Stomach (tissue), 8 donors: ENCODE measurements at regions not wholly inside any gene's neighbourhood (a gene's known extent, or its start where the extent isn't known, plus 50 kb on each side); places are given as distances from the start of the nearest gene placed in this dataset.

Experiments
- DNase-seq, 2 donors: peaks; one replicate each; pipeline versions ENCODE4 v3.0.0 to v3.0.0-alpha.2; 2013 to 2019
- H3K27ac ChIP-seq, 5 donors: fragments of 200-600 bp in 4 of 5; sonication (generic) in 4 of 5; one replicate each; pipeline ENCODE4 v1.5.1; 2013 to 2019; ENCODE audit warnings: mild to moderate bottlenecking in 1 of 5, moderate library complexity in 1 of 5
- H3K27me3 ChIP-seq, 3 donors: fragments of 200-600 bp; sonication (generic); one replicate each; pipeline ENCODE4 v1.5.1; 2017 to 2019; ENCODE audit warnings: mixed run types in 1 of 3
- H3K36me3 ChIP-seq, 4 donors: fragments of 200-600 bp; sonication (generic); 1 replicate in 3 of 4; 2 replicates in 1 of 4; pipeline ENCODE4 v1.5.1; 2016 to 2019
- H3K4me1 ChIP-seq, 4 donors: fragments of 200-600 bp; sonication (generic); one replicate each; pipeline ENCODE4 v1.5.1; 2016 to 2019
- H3K4me3 ChIP-seq, 4 donors: fragments of 200-600 bp; sonication (generic) in 3 of 4; one replicate each; pipeline ENCODE4 v1.5.1; 2016 to 2019; ENCODE audit warnings: mild to moderate bottlenecking in 1 of 4
- H3K9me3 ChIP-seq, 4 donors: fragments of 200-600 bp; sonication (generic); one replicate each; pipeline ENCODE4 v1.5.1; 2016 to 2019
- CTCF ChIP-seq, 7 experiments: fragments of 450-650 bp in 4 of 7; fragments of 200-600 bp in 3 of 7; sonication (generic) in 3 of 7; IDR thresholded peaks; one replicate each; pipeline ENCODE4 v1.5.1; 2016 to 2019; ENCODE audit warnings: antibody characterized with exemption in 7 of 7, control low read depth in 2 of 7, mild to moderate bottlenecking in 1 of 7
- EP300 ChIP-seq: sonication (generic); formaldehyde crosslinking; IDR thresholded peaks from one replicate; pipeline ENCODE4 v1.6.1; 2017; ENCODE audit warnings: antibody characterized with exemption
- POLR2A ChIP-seq, 4 donors: fragments of 450-650 bp; IDR thresholded peaks; one replicate each; pipeline ENCODE4 v1.6.1; 2016; ENCODE audit warnings: antibody characterized with exemption in 4 of 4, control low read depth in 2 of 4, mild to moderate bottlenecking in 1 of 4, moderate library complexity in 1 of 4
- POLR2AphosphoS5 ChIP-seq, 3 donors: sonication (generic); formaldehyde crosslinking; IDR thresholded peaks; one replicate each; pipeline ENCODE4 v1.6.1; 2016; ENCODE audit warnings: antibody characterized with exemption in 3 of 3
- WGBS, 5 donors: extraction: QIAGEN DNeasy Blood & Tissue Kit in 3 of 5; methylation state at CpG; one replicate each; pipeline versions ENCODE4 v1.1.5 to v1.1.7; 2013 to 2018; 5-methylcytosine and 5-hydroxymethylcytosine counted together
- intact Hi-C: fragments of 100-400 bp; cut with DNase I; formaldehyde crosslinking; loops from one replicate; pipeline ENCODE4 v1.15.1; 2023; ENCODE audit warnings: low total_unique reads
- donor health status: healthy with polysubstance abuse.
- donor health status: Bipolar disorder and iron deficiency.
- donor health status: healthy.

- no peaks in the 10 kb centered on the region for H3K27me3 ChIP-seq
- H3K4me3 ChIP-seq, result no peak overlapping the region
- H3K36me3 ChIP-seq, result no peaks in the 10 kb centered on the region
- intact Hi-C loops, result no loop called here
- no peak for TF ChIP-seq CTCF (IDR thresholded peaks at IDR 0.05)
- no peak for TF ChIP-seq POLR2AphosphoS5 (IDR thresholded peaks at IDR 0.05)
- no peak for TF ChIP-seq POLR2A (IDR thresholded peaks at IDR 0.05)
- TF ChIP-seq EP300, result no peak
- H3K9me3 ChIP-seq, result no peaks in the 10 kb centered on the region
- WGBS, 5 donors, result 90 to 95% (median 94%) methylated on average over 5 of the region's 5 CpGs
- no peaks in the 10 kb centered on the region for H3K4me1 ChIP-seq
- no peak overlapping the region for H3K27ac ChIP-seq
- DNase-seq, result no peak
Measured at GRCh38 chr2:122267947-122268346, 512.5 kb downstream of the TSN start.

GRCh38 chr2:122273785-122274419, 518.5 kb downstream of the TSN start:
- WGBS, 5 donors, result 87 to 93% (median 90%) methylated on average over 11 to 13 of the region's 13 CpGs
- H3K27ac ChIP-seq, result no peak overlapping the region
- intact Hi-C loops, result no loop called here
- DNase-seq, result no peak
- H3K36me3 ChIP-seq, result no peaks in the 10 kb centered on the region
- TF ChIP-seq EP300, result no peak
- TF ChIP-seq CTCF (IDR thresholded peaks at IDR 0.05), result no peak
- TF ChIP-seq POLR2A (IDR thresholded peaks at IDR 0.05), result no peak
- TF ChIP-seq POLR2AphosphoS5 (IDR thresholded peaks at IDR 0.05), result no peak
- no peak overlapping the region for H3K4me3 ChIP-seq
- no peaks in the 10 kb centered on the region for H3K9me3 ChIP-seq
- H3K4me1 ChIP-seq, result no peaks in the 10 kb centered on the region
- H3K27me3 ChIP-seq, result no peaks in the 10 kb centered on the region

GRCh38 chr2:122277956-122278355, 522.5 kb downstream of the TSN start:
- H3K4me3 ChIP-seq, result no peak overlapping the region
- 46 to 66% (median 63%) methylated on average over 3 of the region's 3 CpGs for WGBS, 5 donors
- no peaks in the 10 kb centered on the region for H3K9me3 ChIP-seq
- TF ChIP-seq EP300 (no peak), CTCF (IDR thresholded peaks at IDR 0.05) (no peak), POLR2AphosphoS5 (IDR thresholded peaks at IDR 0.05) (no peak), POLR2A (IDR thresholded peaks at IDR 0.05) (no peak)
- DNase-seq, result no peak
- H3K27me3 ChIP-seq, result no peaks in the 10 kb centered on the region
- intact Hi-C loops, result no loop called here
- no peak overlapping the region for H3K27ac ChIP-seq
- no peaks in the 10 kb centered on the region for H3K36me3 ChIP-seq
- no peaks in the 10 kb centered on the region for H3K4me1 ChIP-seq

- Histone ChIP-seq H3K36me3 (no peaks in the 10 kb centered on the region), H3K9me3 (peaks cover 3 to 21% (median 13%) of the 10 kb centered on the region in 4 donors), H3K27me3 (no peaks in the 10 kb centered on the region), H3K27ac (no peak overlapping the region), H3K4me1 (no peaks in the 10 kb centered on the region), H3K4me3 (no peak overlapping the region)
- 67 to 94% (median 89%) methylated on average over 3 of the region's 3 CpGs for WGBS, 5 donors
- no peak for TF ChIP-seq POLR2AphosphoS5 (IDR thresholded peaks at IDR 0.05)
- no peak for TF ChIP-seq POLR2A (IDR thresholded peaks at IDR 0.05)
- no peak for TF ChIP-seq CTCF (IDR thresholded peaks at IDR 0.05)
- no peak for TF ChIP-seq EP300
- intact Hi-C loops, result no loop called here
- no peak for DNase-seq
Measured at GRCh38 chr2:122300758-122301157, 545.3 kb downstream of the TSN start.
